GM21825 (cell line): ENCODE measurements at regions not wholly inside any gene's neighbourhood (a gene's known extent, or its start where the extent isn't known, plus 50 kb on each side); places are given as distances from the start of the nearest gene placed in this dataset.

Experiments used
- ATAC-seq: cut with Tn5 transposase; IDR thresholded peaks from one replicate; pipeline ENCODE4 v1.9.1; 2021; ENCODE audit warnings: mild to moderate bottlenecking, moderate library complexity; ENCODE audit not compliant: unreplicated experiment

GRCh38 chr13:47087241-47087640, 190.4 kb upstream of the HTR2A start:
- no peak for ATAC-seq

- no peak for ATAC-seq
Measured at GRCh38 chr13:47085346-47085745, 188.5 kb upstream of the HTR2A start.

GRCh38 chr13:47081850-47082249, 185.0 kb upstream of the HTR2A start:
- no peak for ATAC-seq

GRCh38 chr13:47081246-47081645, 184.4 kb upstream of the HTR2A start:
- no peak for ATAC-seq

GRCh38 chr13:47080621-47081020, 183.8 kb upstream of the HTR2A start:
- no peak for ATAC-seq

- no peak for ATAC-seq
Measured at GRCh38 chr13:47076500-47076899, 179.6 kb upstream of the HTR2A start.

- no peak for ATAC-seq
Measured at GRCh38 chr13:47069133-47069532, 172.3 kb upstream of the HTR2A start.

GRCh38 chr13:47067306-47067705, 170.5 kb upstream of the HTR2A start:
- ATAC-seq = no peak

GRCh38 chr13:47066226-47066625, 169.4 kb upstream of the HTR2A start:
- no peak for ATAC-seq

GRCh38 chr13:47064381-47064780, 167.5 kb upstream of the HTR2A start:
- ATAC-seq = no peak

GRCh38 chr13:47049276-47049989, 152.6 kb upstream of the HTR2A start:
- no peak for ATAC-seq

- no peak for ATAC-seq
Measured at GRCh38 chr13:47046706-47047105, 149.9 kb upstream of the HTR2A start.

- no peak for ATAC-seq
Measured at GRCh38 chr13:47044842-47045241, 148.0 kb upstream of the HTR2A start.

- no peak for ATAC-seq
Measured at GRCh38 chr13:47039106-47039505, 142.3 kb upstream of the HTR2A start.

- ATAC-seq = no peak
Measured at GRCh38 chr13:47038188-47038587, 141.3 kb upstream of the HTR2A start.

- ATAC-seq = peak; percentile 99
Measured at GRCh38 chr13:47036294-47037008, 139.6 kb upstream of the HTR2A start.

GRCh38 chr13:47033216-47033615, 136.4 kb upstream of the HTR2A start:
- ATAC-seq = no peak

GRCh38 chr13:47027780-47028437, 131.1 kb upstream of the HTR2A start:
- ATAC-seq = no peak

- ATAC-seq = no peak
Measured at GRCh38 chr13:47025791-47026447, 129.1 kb upstream of the HTR2A start.

GRCh38 chr13:47019977-47020376, 123.1 kb upstream of the HTR2A start:
- no peak for ATAC-seq

- ATAC-seq = no peak
Measured at GRCh38 chr13:47017476-47017875, 120.6 kb upstream of the HTR2A start.
